SH-SY5Y (cell line): ENCODE measurements at regions not wholly inside any gene's neighbourhood (a gene's known extent, or its start where the extent isn't known, plus 50 kb on each side); places are given as distances from the start of the nearest gene placed in this dataset.

Experiments
- GATA2 ChIP-seq: IDR thresholded peaks from 2 replicates; pipeline ENCODE4 v1.6.1; 2011; ENCODE audit warnings: mild to moderate bottlenecking, low read depth, low read length
- GATA3 ChIP-seq: IDR thresholded peaks from 2 replicates; pipeline ENCODE4 v1.6.1; 2011; ENCODE audit warnings: low read depth, mild to moderate bottlenecking, low read length, moderate library complexity

DNA sequence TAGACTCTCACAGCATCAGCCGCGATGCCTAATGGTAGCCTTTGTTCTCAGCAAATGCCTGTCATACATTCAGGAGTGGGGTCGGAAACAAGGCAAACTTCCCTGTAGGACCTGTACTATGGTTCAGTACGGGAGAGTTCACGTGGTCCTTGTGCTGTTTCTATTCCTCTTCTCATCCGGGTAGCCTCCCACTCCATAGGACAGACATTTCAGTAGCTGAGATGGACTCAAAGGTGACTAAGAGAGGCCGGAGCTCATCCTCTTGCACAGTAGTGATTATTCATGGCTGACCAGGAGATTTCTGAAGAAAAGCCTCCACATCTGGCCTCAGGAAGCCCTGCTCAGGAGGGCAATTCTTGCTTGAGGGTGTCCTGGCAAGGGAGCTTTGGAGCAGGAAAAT lies 117.8 kb upstream of the SPRED2 start:
- TF ChIP-seq GATA3 (no peak), GATA2 (no peak)
